ENCODE measurements at regions not wholly inside any gene's neighbourhood (a gene's known extent, or its start where the extent isn't known, plus 50 kb on each side); places are given as distances from the start of the nearest gene placed in this dataset.

DNA sequence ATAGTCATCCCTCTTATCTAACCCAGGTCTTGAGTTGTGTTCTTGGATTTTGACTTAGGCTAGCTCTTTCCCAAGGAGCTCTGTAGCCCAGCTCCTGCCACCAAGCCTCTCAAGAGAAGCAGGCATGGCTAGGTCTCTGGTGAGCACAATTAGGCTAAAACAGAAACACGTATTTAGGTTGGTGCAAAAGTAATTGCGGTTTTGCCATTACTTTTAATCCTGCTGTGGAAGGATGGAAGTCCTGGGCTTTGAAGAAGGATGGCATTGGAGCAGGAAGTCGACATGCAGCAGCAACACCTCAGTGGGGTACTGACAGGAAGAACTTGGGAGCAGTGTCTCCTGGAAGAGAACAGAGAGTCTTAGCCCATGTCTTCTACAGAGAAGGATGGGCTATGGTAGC lies 80.0 kb upstream of the CCDC190 start:
- FAIRE-seq = no peak
- Histone ChIP-seq H3K4me3 (ENCODE audit: control insufficient read depth in 2 of 3, extremely low read depth in 1 of 3, insufficient read depth in 2 of 3, low read depth in 1 of 3, low read length in 3 of 3) (no peak overlapping the region), H3K4me1 (ENCODE audit: control insufficient read depth, extremely low read depth, insufficient read depth, low read length) (no peaks in the 10 kb centered on the region), H3K9me1 (ENCODE audit: control insufficient read depth, extremely low read depth, insufficient read depth, low read length) (no peaks in the 10 kb centered on the region), H3K9me3 (ENCODE audit: control insufficient read depth, low read depth, low read length) (no peaks in the 10 kb centered on the region), H3K36me3 (ENCODE audit: control insufficient read depth in 2 of 2, extremely low read depth in 1 of 2, insufficient read depth in 2 of 2, low read length in 2 of 2) (no peaks in the 10 kb centered on the region), H3K9ac (ENCODE audit: control insufficient read depth, extremely low read depth, insufficient read depth, low read length) (no peak overlapping the region), H4K20me1 (ENCODE audit: control insufficient read depth, extremely low read depth, insufficient read depth, low read length) (no peaks in the 10 kb centered on the region), H3K79me2 (ENCODE audit: control insufficient read depth, insufficient read depth, low read length) (no peaks in the 10 kb centered on the region), H3K27me3 (ENCODE audit: control insufficient read depth, extremely low read depth, insufficient read depth, low read length) (no peaks in the 10 kb centered on the region), H3K4me2 (ENCODE audit: control insufficient read depth, extremely low read depth, insufficient read depth, low read depth, low read length) (no peak overlapping the region), H2AFZ (ENCODE audit: control insufficient read depth, low read length) (no peak overlapping the region), H3K27ac (ENCODE audit: control insufficient read depth, insufficient read depth, low read length) (no peak overlapping the region)
- no peak for TF ChIP-seq EZH2 (IDR thresholded peaks at IDR 0.05; ENCODE audit: low read length)
- DNase-seq (ENCODE audit: low read depth, low spot score) = no peak
- dilution Hi-C loops (cut with MboI; ENCODE audit: extremely low pct_ligation_motif_present, low sequenced_read_pairs) = no loop called here

DNA sequence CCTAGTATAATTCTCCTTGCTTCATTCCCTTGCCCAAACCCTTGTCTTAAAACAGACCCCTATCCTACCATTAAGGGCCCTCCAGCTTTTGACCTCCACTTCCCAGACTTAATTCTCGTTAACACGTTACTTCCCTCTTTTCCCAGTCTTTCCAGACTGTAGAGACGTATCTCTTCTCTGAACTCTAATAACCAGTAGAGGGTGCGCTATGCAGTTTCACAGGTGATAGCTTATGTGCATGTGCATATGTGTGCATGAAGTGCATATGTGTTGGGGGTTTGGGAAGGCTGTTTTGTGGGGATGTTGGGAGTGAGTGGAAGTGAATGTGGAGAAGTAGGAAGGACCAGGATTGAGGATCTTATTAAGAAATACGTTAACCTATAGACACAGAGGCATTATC lies 78.1 kb upstream of the CCDC190 start:
- TF ChIP-seq, protein P1, sequence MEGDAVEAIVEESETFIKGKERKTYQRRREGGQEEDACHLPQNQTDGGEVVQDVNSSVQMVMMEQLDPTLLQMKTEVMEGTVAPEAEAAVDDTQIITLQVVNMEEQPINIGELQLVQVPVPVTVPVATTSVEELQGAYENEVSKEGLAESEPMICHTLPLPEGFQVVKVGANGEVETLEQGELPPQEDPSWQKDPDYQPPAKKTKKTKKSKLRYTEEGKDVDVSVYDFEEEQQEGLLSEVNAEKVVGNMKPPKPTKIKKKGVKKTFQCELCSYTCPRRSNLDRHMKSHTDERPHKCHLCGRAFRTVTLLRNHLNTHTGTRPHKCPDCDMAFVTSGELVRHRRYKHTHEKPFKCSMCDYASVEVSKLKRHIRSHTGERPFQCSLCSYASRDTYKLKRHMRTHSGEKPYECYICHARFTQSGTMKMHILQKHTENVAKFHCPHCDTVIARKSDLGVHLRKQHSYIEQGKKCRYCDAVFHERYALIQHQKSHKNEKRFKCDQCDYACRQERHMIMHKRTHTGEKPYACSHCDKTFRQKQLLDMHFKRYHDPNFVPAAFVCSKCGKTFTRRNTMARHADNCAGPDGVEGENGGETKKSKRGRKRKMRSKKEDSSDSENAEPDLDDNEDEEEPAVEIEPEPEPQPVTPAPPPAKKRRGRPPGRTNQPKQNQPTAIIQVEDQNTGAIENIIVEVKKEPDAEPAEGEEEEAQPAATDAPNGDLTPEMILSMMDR (optimal IDR thresholded peaks at IDR 0.05 in 1 of 3, IDR thresholded peaks at IDR 0.05 in 1 of 3, conservative IDR thresholded peaks at IDR 0.05 in 1 of 3; ENCODE audit: extremely low read depth in 1 of 3, insufficient read depth in 2 of 3, low read length in 3 of 3) = no peak
- no peak for TF ChIP-seq EZH2 (IDR thresholded peaks at IDR 0.05; ENCODE audit: low read length)
- no peaks in the 10 kb centered on the region for H3K27me3 ChIP-seq (ENCODE audit: control insufficient read depth, extremely low read depth, insufficient read depth, low read length)
- H3K27ac ChIP-seq (ENCODE audit: control insufficient read depth, insufficient read depth, low read length) = no peak overlapping the region
- no peaks in the 10 kb centered on the region for H3K9me3 ChIP-seq (ENCODE audit: control insufficient read depth, low read depth, low read length)
- H3K9ac ChIP-seq (ENCODE audit: control insufficient read depth, extremely low read depth, insufficient read depth, low read length) = no peak overlapping the region
- H3K36me3 ChIP-seq (ENCODE audit: control insufficient read depth in 2 of 2, extremely low read depth in 1 of 2, insufficient read depth in 2 of 2, low read length in 2 of 2) = no peaks in the 10 kb centered on the region
- H4K20me1 ChIP-seq (ENCODE audit: control insufficient read depth, extremely low read depth, insufficient read depth, low read length) = no peaks in the 10 kb centered on the region
- no peak overlapping the region for H3K4me2 ChIP-seq (ENCODE audit: control insufficient read depth, extremely low read depth, insufficient read depth, low read depth, low read length)
- H3K79me2 ChIP-seq (ENCODE audit: control insufficient read depth, insufficient read depth, low read length) = no peaks in the 10 kb centered on the region
- H2AFZ ChIP-seq (ENCODE audit: control insufficient read depth, low read length) = no peak overlapping the region
- no peak for DNase-seq (ENCODE audit: low read depth, low spot score)
- dilution Hi-C loops (cut with MboI; ENCODE audit: extremely low pct_ligation_motif_present, low sequenced_read_pairs) = no loop called here
- H3K4me3 ChIP-seq (ENCODE audit: control insufficient read depth in 2 of 3, extremely low read depth in 1 of 3, insufficient read depth in 2 of 3, low read depth in 1 of 3, low read length in 3 of 3) = no peak overlapping the region
- H3K9me1 ChIP-seq (ENCODE audit: control insufficient read depth, extremely low read depth, insufficient read depth, low read length) = no peaks in the 10 kb centered on the region
- no peaks in the 10 kb centered on the region for H3K4me1 ChIP-seq (ENCODE audit: control insufficient read depth, extremely low read depth, insufficient read depth, low read length)
- FAIRE-seq = no peak

DNA sequence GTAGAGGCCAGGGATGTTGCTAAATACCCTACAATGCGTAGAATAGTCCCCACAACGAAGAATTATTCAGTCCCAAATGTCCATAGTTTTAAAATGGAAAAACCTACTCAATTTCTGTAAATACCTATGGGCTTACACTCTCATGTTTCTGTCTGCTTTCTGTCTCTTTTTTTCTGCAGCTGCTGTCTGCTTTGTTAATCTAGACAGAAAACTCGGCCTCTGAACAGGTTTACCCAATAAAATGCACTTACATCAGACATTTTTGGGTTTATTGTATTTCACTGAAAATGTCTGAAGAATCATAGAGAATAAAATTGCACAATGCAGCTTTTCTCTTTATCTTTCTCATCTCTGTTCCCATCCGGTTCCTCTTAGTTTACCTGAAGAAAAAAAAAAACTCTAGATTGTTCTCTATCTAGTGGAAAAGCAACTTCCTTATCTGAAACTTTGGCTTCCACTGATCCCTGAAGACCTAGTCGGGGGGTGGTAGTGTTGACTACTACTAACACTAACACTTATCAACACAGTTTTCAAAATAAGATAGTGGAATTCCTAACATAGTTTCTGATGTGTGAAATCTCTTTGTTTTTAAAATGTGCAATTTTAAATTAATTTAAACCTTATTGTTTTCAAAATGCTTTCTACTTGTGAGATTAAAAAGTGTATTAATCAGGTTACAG lies 76.9 kb upstream of the CCDC190 start:
- no peak for FAIRE-seq
- no peak overlapping the region for H3K4me3 ChIP-seq (ENCODE audit: control insufficient read depth in 2 of 3, extremely low read depth in 1 of 3, insufficient read depth in 2 of 3, low read depth in 1 of 3, low read length in 3 of 3)
- no peaks in the 10 kb centered on the region for H3K79me2 ChIP-seq (ENCODE audit: control insufficient read depth, insufficient read depth, low read length)
- no peak overlapping the region for H3K9ac ChIP-seq (ENCODE audit: control insufficient read depth, extremely low read depth, insufficient read depth, low read length)
- H3K4me1 ChIP-seq (ENCODE audit: control insufficient read depth, extremely low read depth, insufficient read depth, low read length) = no peaks in the 10 kb centered on the region
- no peak overlapping the region for H3K27ac ChIP-seq (ENCODE audit: control insufficient read depth, insufficient read depth, low read length)
- TF ChIP-seq, protein P1 (optimal IDR thresholded peaks at IDR 0.05 in 1 of 3, IDR thresholded peaks at IDR 0.05 in 1 of 3, conservative IDR thresholded peaks at IDR 0.05 in 1 of 3; ENCODE audit: extremely low read depth in 1 of 3, insufficient read depth in 2 of 3, low read length in 3 of 3) = no peak
- no peak for TF ChIP-seq EZH2 (IDR thresholded peaks at IDR 0.05; ENCODE audit: low read length)
- no peaks in the 10 kb centered on the region for H4K20me1 ChIP-seq (ENCODE audit: control insufficient read depth, extremely low read depth, insufficient read depth, low read length)
- H3K27me3 ChIP-seq (ENCODE audit: control insufficient read depth, extremely low read depth, insufficient read depth, low read length) = no peaks in the 10 kb centered on the region
- no peak for DNase-seq (ENCODE audit: low read depth, low spot score)
- no peaks in the 10 kb centered on the region for H3K36me3 ChIP-seq (ENCODE audit: control insufficient read depth in 2 of 2, extremely low read depth in 1 of 2, insufficient read depth in 2 of 2, low read length in 2 of 2)
- dilution Hi-C loops (cut with MboI; ENCODE audit: extremely low pct_ligation_motif_present, low sequenced_read_pairs) = no loop called here
- no peaks in the 10 kb centered on the region for H3K9me3 ChIP-seq (ENCODE audit: control insufficient read depth, low read depth, low read length)
- no peaks in the 10 kb centered on the region for H3K9me1 ChIP-seq (ENCODE audit: control insufficient read depth, extremely low read depth, insufficient read depth, low read length)
- H2AFZ ChIP-seq (ENCODE audit: control insufficient read depth, low read length) = no peak overlapping the region
- H3K4me2 ChIP-seq (ENCODE audit: control insufficient read depth, extremely low read depth, insufficient read depth, low read depth, low read length) = no peak overlapping the region
